Panc1 (cell line): ENCODE measurements at regions not wholly inside any gene's neighbourhood (a gene's known extent, or its start where the extent isn't known, plus 50 kb on each side); places are given as distances from the start of the nearest gene placed in this dataset.

Experiments
- POLR2AphosphoS5 ChIP-seq: IDR thresholded peaks from 2 replicates; pipeline ENCODE4 v1.6.1; 2012; ENCODE audit warnings: mild to moderate bottlenecking, low read depth, low read length, moderate library complexity
- REST ChIP-seq, 2 experiments: IDR thresholded peaks; 2 replicates each; pipeline ENCODE4 v1.6.1; 2011 to 2012; ENCODE audit warnings: low read depth in 2 of 2, control low read depth in 1 of 2, low read length in 1 of 2, mild to moderate bottlenecking in 1 of 2, moderate library complexity in 1 of 2; ENCODE audit not compliant: insufficient read depth in 1 of 2
- SIN3A ChIP-seq: IDR thresholded peaks from 2 replicates; pipeline ENCODE4 v1.6.1; 2012; ENCODE audit warnings: low read depth, mild to moderate bottlenecking, low read length, moderate library complexity, borderline replicate concordance; ENCODE audit not compliant: insufficient read depth
- TCF7L2 ChIP-seq: IDR thresholded peaks from 2 replicates; pipeline ENCODE4 v1.6.1; 2011; ENCODE audit warnings: mild to moderate bottlenecking, low read depth, low read length, inconsistent platforms
- TF ChIP-seq, protein P1 (sequence below): fragments of 450-650 bp; IDR thresholded peaks from 2 replicates; pipeline ENCODE4 v1.5.1; 2017; ENCODE audit warnings: mild to moderate bottlenecking

GRCh38 chr16:65263896-65264295 is 142.0 kb upstream of the CDH11 start:
- no peak for TF ChIP-seq REST (IDR thresholded peaks at IDR 0.05; ENCODE audit: insufficient read depth in 1 of 2, low read depth in 2 of 2, low read length in 1 of 2)
- TF ChIP-seq, protein P1, sequence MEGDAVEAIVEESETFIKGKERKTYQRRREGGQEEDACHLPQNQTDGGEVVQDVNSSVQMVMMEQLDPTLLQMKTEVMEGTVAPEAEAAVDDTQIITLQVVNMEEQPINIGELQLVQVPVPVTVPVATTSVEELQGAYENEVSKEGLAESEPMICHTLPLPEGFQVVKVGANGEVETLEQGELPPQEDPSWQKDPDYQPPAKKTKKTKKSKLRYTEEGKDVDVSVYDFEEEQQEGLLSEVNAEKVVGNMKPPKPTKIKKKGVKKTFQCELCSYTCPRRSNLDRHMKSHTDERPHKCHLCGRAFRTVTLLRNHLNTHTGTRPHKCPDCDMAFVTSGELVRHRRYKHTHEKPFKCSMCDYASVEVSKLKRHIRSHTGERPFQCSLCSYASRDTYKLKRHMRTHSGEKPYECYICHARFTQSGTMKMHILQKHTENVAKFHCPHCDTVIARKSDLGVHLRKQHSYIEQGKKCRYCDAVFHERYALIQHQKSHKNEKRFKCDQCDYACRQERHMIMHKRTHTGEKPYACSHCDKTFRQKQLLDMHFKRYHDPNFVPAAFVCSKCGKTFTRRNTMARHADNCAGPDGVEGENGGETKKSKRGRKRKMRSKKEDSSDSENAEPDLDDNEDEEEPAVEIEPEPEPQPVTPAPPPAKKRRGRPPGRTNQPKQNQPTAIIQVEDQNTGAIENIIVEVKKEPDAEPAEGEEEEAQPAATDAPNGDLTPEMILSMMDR: no peak
- TF ChIP-seq POLR2AphosphoS5: no peak
- no peak for TF ChIP-seq TCF7L2
- no peak for TF ChIP-seq SIN3A
